ENCODE measurements at regions not wholly inside any gene's neighbourhood (a gene's known extent, or its start where the extent isn't known, plus 50 kb on each side); places are given as distances from the start of the nearest gene placed in this dataset.

GRCh38 chr1:96370757-96371156 lies 350.8 kb upstream of the PTBP2 start:
- H3K79me2 ChIP-seq (ENCODE audit: insufficient read depth, low read length), result no peaks in the 10 kb centered on the region
- no peak for TF ChIP-seq ZNF280B (CRISPR knock-in tag; IDR thresholded peaks at IDR 0.05; ENCODE audit: borderline replicate concordance)
- no peak for TF ChIP-seq SALL1 (CRISPR knock-in tag; IDR thresholded peaks at IDR 0.05)
- no peak for TF ChIP-seq USF2 (IDR thresholded peaks at IDR 0.05; ENCODE audit: low read depth, low read length)
- no peak for TF ChIP-seq USF2 (CRISPR knock-in tag; IDR thresholded peaks at IDR 0.05; ENCODE audit: borderline replicate concordance)
- no peak for TF ChIP-seq ZNF557 (CRISPR knock-in tag; IDR thresholded peaks at IDR 0.05)
- TF ChIP-seq BRCA1 (CRISPR knock-in tag; IDR thresholded peaks at IDR 0.05), result no peak
- TF ChIP-seq HMGA1 (CRISPR knock-in tag; conservative IDR thresholded peaks at IDR 0.05), result no peak
- TF ChIP-seq SAFB2 (CRISPR knock-in tag; IDR thresholded peaks at IDR 0.05; ENCODE audit: borderline replicate concordance, low read depth), result no peak
- no peak for TF ChIP-seq NFRKB (IDR thresholded peaks at IDR 0.05)
- TF ChIP-seq, protein P1, sequence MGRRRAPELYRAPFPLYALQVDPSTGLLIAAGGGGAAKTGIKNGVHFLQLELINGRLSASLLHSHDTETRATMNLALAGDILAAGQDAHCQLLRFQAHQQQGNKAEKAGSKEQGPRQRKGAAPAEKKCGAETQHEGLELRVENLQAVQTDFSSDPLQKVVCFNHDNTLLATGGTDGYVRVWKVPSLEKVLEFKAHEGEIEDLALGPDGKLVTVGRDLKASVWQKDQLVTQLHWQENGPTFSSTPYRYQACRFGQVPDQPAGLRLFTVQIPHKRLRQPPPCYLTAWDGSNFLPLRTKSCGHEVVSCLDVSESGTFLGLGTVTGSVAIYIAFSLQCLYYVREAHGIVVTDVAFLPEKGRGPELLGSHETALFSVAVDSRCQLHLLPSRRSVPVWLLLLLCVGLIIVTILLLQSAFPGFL (CRISPR knock-in tag; IDR thresholded peaks at IDR 0.05), result no peak
- no peak for TF ChIP-seq CHCHD3 (CRISPR knock-in tag; IDR thresholded peaks at IDR 0.05)
- intact Hi-C loops (cut with micrococcal nuclease; ENCODE audit: unreplicated experiment), result no loop called here
- no peaks in the 10 kb centered on the region for H3K36me3 ChIP-seq (replicated peaks in 1 of 2; ENCODE audit: control insufficient read depth in 1 of 2, insufficient read depth in 2 of 2, low read length in 2 of 2)
- no peak overlapping the region for H3K9ac ChIP-seq (ENCODE audit: insufficient read depth, low read depth, low read length)
- FAIRE-seq (no peak), ATAC-seq (no peak), DNase-seq (ENCODE audit: low spot score) (no peak)
- ChIA-PET CTCF (ENCODE audit: low intra/inter-chr PET ratio, low total read pairs) (no interaction called here), POLR2A (no interaction called here)
- H3K27me3 ChIP-seq (ENCODE audit: control insufficient read depth in 1 of 2, insufficient read depth in 2 of 2, low read length in 2 of 2), result no peaks in the 10 kb centered on the region
- no peak overlapping the region for H3K4me3 ChIP-seq (replicated peaks in 1 of 3; ENCODE audit: insufficient read depth in 1 of 3, low read depth in 2 of 3, low read length in 3 of 3)
- no peak overlapping the region for H3K4me2 ChIP-seq (ENCODE audit: low read depth, low read length)
- no peak overlapping the region for H3K27ac ChIP-seq (ENCODE audit: extremely low read length, insufficient read depth, low read length)
- BruUV-seq (replicated peaks), result no TSS peak
- WGBS (ENCODE audit: low lambda C conversion rate), result 49% methylated on average over 5 of the region's 5 CpGs
- no peaks in the 10 kb centered on the region for H3K9me3 ChIP-seq (ENCODE audit: low read length)
- in situ Hi-C loops (cut with HindIII; ENCODE audit: extremely low pct_ligation_motif_present, low pct_unique_long_range_greater_than_20kb), result no loop called here
- no peaks in the 10 kb centered on the region for H4K20me1 ChIP-seq (ENCODE audit: insufficient read depth, low read length)
- H3K4me1 ChIP-seq (ENCODE audit: insufficient read depth, low read length), result no peaks in the 10 kb centered on the region
- no peak overlapping the region for H2AFZ ChIP-seq (ENCODE audit: low read length)
